HepG2 (cell line): ENCODE measurements at regions not wholly inside any gene's neighbourhood (a gene's known extent, or its start where the extent isn't known, plus 50 kb on each side); places are given as distances from the start of the nearest gene placed in this dataset.

Experiments used
- ATAC-seq: fragments of 200-7000 bp; cut with Tn5 transposase; 3 replicates; pipeline ENCODE4 v1.9.1; 2020; ENCODE audit warnings: mild to moderate bottlenecking, moderate library complexity
- BruUV-seq: library from RNA; stranded (reverse); fragments of 400-500 nt; replicated peaks from 2 replicates; lab custom pipeline; 2021; lab: Mats Ljungman, UMichigan
- CTCF ChIA-PET: fragments of 300-600 bp; formaldehyde crosslinking; extraction: SDS; loops from one replicate; lab custom pipeline; 2021; ENCODE audit warnings: low total read pairs, inconsistent platforms, low intra/inter-chr PET ratio; lab: Yijun Ruan, JAX
- POLR2A ChIA-PET: fragments of 350-600 bp; sonication (Branson Sonifier 250); formaldehyde crosslinking; loops from one replicate; lab custom pipeline; 2020; ENCODE audit warnings: antibody characterized with exemption, inconsistent platforms; lab: Yijun Ruan, JAX
- DNase-seq: peaks from one replicate; pipeline ENCODE4 v3.0.0-alpha.2; 2015; ENCODE audit warnings: low spot score
- FAIRE-seq: peaks from 3 replicates; lab custom pipeline; 2011; peaks lifted over from hg19 to GRCh38; lab: Jason Lieb, UNC
- H2AFZ ChIP-seq: one replicate; pipeline ENCODE4 v1.6.1; 2011; ENCODE audit warnings: low read length, inconsistent platforms
- H3K27ac ChIP-seq: fragments of 300-600 bp; 3 replicates; pipeline ENCODE4 v1.8.0; 2011; ENCODE audit warnings: mixed run types, mild to moderate bottlenecking, mixed read lengths, low read length, inconsistent platforms; ENCODE audit not compliant: insufficient read depth; ENCODE audit errors: extremely low read length
- H3K27me3 ChIP-seq, 2 experiments: fragments of 200-600 bp in 1 of 2; 2 replicates in 1 of 2; 3 replicates in 1 of 2; pipeline versions ENCODE4 v1.6.0 to v1.8.0; 2011; ENCODE audit warnings: low read length in 2 of 2, mild to moderate bottlenecking in 2 of 2, moderate library complexity in 2 of 2, inconsistent platforms in 1 of 2; ENCODE audit not compliant: insufficient read depth in 2 of 2, control insufficient read depth in 1 of 2
- H3K36me3 ChIP-seq, 2 experiments: fragments of 200-600 bp in 1 of 2; replicated peaks in 1 of 2; 2 replicates in 1 of 2; 3 replicates in 1 of 2; pipeline versions ENCODE4 v1.5.1 to v1.8.0; 2011; ENCODE audit warnings: low read length in 2 of 2, inconsistent platforms in 1 of 2; ENCODE audit not compliant: insufficient read depth in 2 of 2, control insufficient read depth in 1 of 2
- H3K4me1 ChIP-seq: 2 replicates; pipeline ENCODE4 v1.5.1; 2012; ENCODE audit warnings: low read length, inconsistent platforms; ENCODE audit not compliant: insufficient read depth
- H3K4me2 ChIP-seq: 2 replicates; pipeline ENCODE4 v1.6.0; 2011; ENCODE audit warnings: low read depth, low read length, inconsistent platforms
- H3K4me3 ChIP-seq, 3 experiments: fragments of 200-600 bp in 1 of 3; sonication (generic), shearing (Covaris generic) in 1 of 3; replicated peaks in 1 of 3; 2 replicates each; pipeline ENCODE4 v1.5.1; 2011 to 2016; ENCODE audit warnings: low read length in 3 of 3, inconsistent platforms in 2 of 3, low read depth in 2 of 3, mild to moderate bottlenecking in 2 of 3, control low read depth in 1 of 3, mixed read lengths in 1 of 3; ENCODE audit not compliant: insufficient read depth in 1 of 3
- H3K79me2 ChIP-seq: one replicate; pipeline ENCODE4 v1.6.1; 2011; ENCODE audit warnings: low read length, inconsistent platforms; ENCODE audit not compliant: insufficient read depth
- H3K9ac ChIP-seq: 2 replicates; pipeline ENCODE4 v1.6.0; 2011; ENCODE audit warnings: mild to moderate bottlenecking, low read depth, low read length, inconsistent platforms; ENCODE audit not compliant: insufficient read depth
- H3K9me3 ChIP-seq: 2 replicates; pipeline ENCODE4 v1.5.1; 2012; ENCODE audit warnings: mild to moderate bottlenecking, low read length
- H4K20me1 ChIP-seq: 2 replicates; pipeline ENCODE4 v1.6.0; 2011; ENCODE audit warnings: inconsistent platforms, mild to moderate bottlenecking, low read length, moderate library complexity; ENCODE audit not compliant: insufficient read depth
- CHCHD3 ChIP-seq: sonication (generic); formaldehyde crosslinking; IDR thresholded peaks from 2 replicates; pipeline ENCODE4 v1.8.0; 2022; ENCODE audit warnings: mild to moderate bottlenecking, missing genetic modification reagents, moderate library complexity
- HOXA3 ChIP-seq: sonication (generic); formaldehyde crosslinking; IDR thresholded peaks from 2 replicates; pipeline ENCODE4 v1.5.0; 2020; ENCODE audit warnings: missing genetic modification reagents
- ISL2 ChIP-seq: sonication (generic); formaldehyde crosslinking; IDR thresholded peaks from 2 replicates; pipeline ENCODE4 v1.5.0; 2020; ENCODE audit warnings: missing genetic modification reagents
- PHB2 ChIP-seq: fragments of 450-650 bp; IDR thresholded peaks from 2 replicates; pipeline ENCODE4 v1.6.1; 2018; ENCODE audit not compliant: partially characterized antibody
- SP4 ChIP-seq: sonication (generic); formaldehyde crosslinking; IDR thresholded peaks from 2 replicates; pipeline ENCODE4 v1.8.1; 2023; ENCODE audit warnings: mild to moderate bottlenecking, missing genetic modification reagents
- TBP ChIP-seq: sonication (generic); formaldehyde crosslinking; IDR thresholded peaks from 2 replicates; pipeline ENCODE4 v1.5.0; 2020; ENCODE audit warnings: missing genetic modification reagents
- TBX3 ChIP-seq: fragments of 450-650 bp; IDR thresholded peaks from 2 replicates; pipeline ENCODE4 v1.6.1; 2017; ENCODE audit warnings: antibody characterized with exemption, mild to moderate bottlenecking, inconsistent platforms, borderline replicate concordance
- THAP11 ChIP-seq: IDR thresholded peaks from 2 replicates; pipeline ENCODE4 v1.6.1; 2016; ENCODE audit warnings: missing biosample characterization, missing genetic modification reagents
- U2AF2 ChIP-seq: fragments of 200-400 bp; formaldehyde crosslinking; IDR thresholded peaks from 2 replicates; pipeline ENCODE4 v1.6.1; 2017; ENCODE audit warnings: low read depth, mild to moderate bottlenecking, low read length
- ZBTB10 ChIP-seq: sonication (generic); formaldehyde crosslinking; IDR thresholded peaks from 2 replicates; pipeline ENCODE4 v1.4.0; 2020; ENCODE audit warnings: missing genetic modification reagents, borderline replicate concordance
- ZIK1 ChIP-seq: sonication (generic); formaldehyde crosslinking; IDR thresholded peaks from 2 replicates; pipeline ENCODE4 v1.5.0; 2020; ENCODE audit warnings: mild to moderate bottlenecking, low read depth, missing genetic modification reagents, borderline replicate concordance
- ZNF782 ChIP-seq: sonication (generic); formaldehyde crosslinking; IDR thresholded peaks from 2 replicates; pipeline ENCODE4 v1.4.0; 2020; ENCODE audit warnings: missing genetic modification reagents, mild to moderate bottlenecking, borderline replicate concordance
- ZNF879 ChIP-seq: sonication (generic); formaldehyde crosslinking; IDR thresholded peaks from 2 replicates; pipeline ENCODE4 v1.8.1; 2023; ENCODE audit warnings: missing genetic modification reagents
- in situ Hi-C: cut with HindIII; loops from 2 replicates; pipeline ENCODE4 v1.10.0; 2017; ENCODE audit warnings: low pct_unique_long_range_greater_than_20kb; ENCODE audit not compliant: extremely low pct_ligation_motif_present
- intact Hi-C: fragments of 100-400 bp; cut with micrococcal nuclease; formaldehyde crosslinking; loops from one replicate; pipeline ENCODE4 v1.10.0; 2022; ENCODE audit not compliant: unreplicated experiment
- TF ChIP-seq, protein P1 (sequence below), 2 experiments: sonication (generic) in 1 of 2; formaldehyde crosslinking in 1 of 2; IDR thresholded peaks; 2 replicates each; pipeline versions ENCODE4 v1.5.1 to v1.6.1; 2011 to 2020; ENCODE audit warnings: borderline replicate concordance in 1 of 2, low read depth in 1 of 2, low read length in 1 of 2, mild to moderate bottlenecking in 1 of 2, missing genetic modification reagents in 1 of 2, moderate library complexity in 1 of 2
- TF ChIP-seq, protein P2 (sequence below): sonication (generic); formaldehyde crosslinking; IDR thresholded peaks from 2 replicates; pipeline ENCODE4 v1.4.0; 2020; ENCODE audit warnings: mild to moderate bottlenecking, missing genetic modification reagents
- TF ChIP-seq, protein P3 (sequence below): sonication (generic); formaldehyde crosslinking; conservative IDR thresholded peaks from 2 replicates; pipeline ENCODE4 v1.4.0; 2020; ENCODE audit warnings: missing genetic modification reagents

DNA sequence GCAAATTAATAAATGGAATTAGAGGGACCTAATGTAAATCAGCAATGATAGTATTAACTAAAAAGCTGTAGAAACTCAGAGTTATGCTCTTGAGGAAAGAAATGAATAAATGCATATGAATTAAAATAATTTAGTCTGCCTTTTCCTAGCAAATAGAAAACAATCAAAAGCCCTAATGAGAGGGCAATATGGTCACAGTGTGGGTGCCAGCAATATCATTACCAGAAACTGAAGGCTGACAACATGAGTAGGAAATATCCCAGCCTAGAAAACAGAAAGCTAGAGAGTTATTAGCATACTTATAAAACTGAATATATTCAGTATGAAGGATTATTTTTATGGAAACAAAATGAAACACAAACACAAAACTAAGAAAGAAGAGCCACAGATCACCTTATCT lies 987.5 kb upstream of the SEL1L start:
- intact Hi-C loops (loop anchor here (5.0 kb wide), 1 partner anchor 1661 kb away; no protein-coding TSS in a partner anchor), in situ Hi-C loops (no loop called here)
- Histone ChIP-seq H3K4me2 (no peak overlapping the region), H3K36me3 (no peaks in the 10 kb centered on the region), H2AFZ (no peak overlapping the region), H3K79me2 (no peaks in the 10 kb centered on the region), H3K27me3 (no peaks in the 10 kb centered on the region), H3K4me1 (no peaks in the 10 kb centered on the region), H3K9ac (no peak overlapping the region), H3K27ac (no peak overlapping the region), H3K9me3 (peaks cover 89% of the 10 kb centered on the region), H4K20me1 (no peaks in the 10 kb centered on the region), H3K4me3 (no peak overlapping the region)
- DNase-seq (no peak), FAIRE-seq (no peak), ATAC-seq (no peak)
- no TSS peak for BruUV-seq
- CTCF ChIA-PET, result no interaction called here
- TF ChIP-seq HOXA3 (CRISPR knock-in tag) (no peak), ZNF879 (CRISPR knock-in tag) (no peak), TBX3 (no peak), ZBTB10 (no peak), CHCHD3 (no peak), ZIK1 (CRISPR knock-in tag) (no peak), U2AF2 (no peak), TBP (CRISPR knock-in tag) (no peak), SP4 (CRISPR knock-in tag) (no peak), ZNF782 (CRISPR knock-in tag) (no peak), THAP11 (CRISPR knock-in tag) (no peak), PHB2 (no peak), ISL2 (CRISPR knock-in tag) (no peak)
- TF ChIP-seq, protein P1, sequence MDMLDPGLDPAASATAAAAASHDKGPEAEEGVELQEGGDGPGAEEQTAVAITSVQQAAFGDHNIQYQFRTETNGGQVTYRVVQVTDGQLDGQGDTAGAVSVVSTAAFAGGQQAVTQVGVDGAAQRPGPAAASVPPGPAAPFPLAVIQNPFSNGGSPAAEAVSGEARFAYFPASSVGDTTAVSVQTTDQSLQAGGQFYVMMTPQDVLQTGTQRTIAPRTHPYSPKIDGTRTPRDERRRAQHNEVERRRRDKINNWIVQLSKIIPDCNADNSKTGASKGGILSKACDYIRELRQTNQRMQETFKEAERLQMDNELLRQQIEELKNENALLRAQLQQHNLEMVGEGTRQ (IDR thresholded peaks at IDR 0.05; ENCODE audit: low read depth, low read length), result no peak
- TF ChIP-seq, protein P1 (CRISPR knock-in tag; IDR thresholded peaks at IDR 0.05; ENCODE audit: borderline replicate concordance), result no peak
- TF ChIP-seq, protein P2, sequence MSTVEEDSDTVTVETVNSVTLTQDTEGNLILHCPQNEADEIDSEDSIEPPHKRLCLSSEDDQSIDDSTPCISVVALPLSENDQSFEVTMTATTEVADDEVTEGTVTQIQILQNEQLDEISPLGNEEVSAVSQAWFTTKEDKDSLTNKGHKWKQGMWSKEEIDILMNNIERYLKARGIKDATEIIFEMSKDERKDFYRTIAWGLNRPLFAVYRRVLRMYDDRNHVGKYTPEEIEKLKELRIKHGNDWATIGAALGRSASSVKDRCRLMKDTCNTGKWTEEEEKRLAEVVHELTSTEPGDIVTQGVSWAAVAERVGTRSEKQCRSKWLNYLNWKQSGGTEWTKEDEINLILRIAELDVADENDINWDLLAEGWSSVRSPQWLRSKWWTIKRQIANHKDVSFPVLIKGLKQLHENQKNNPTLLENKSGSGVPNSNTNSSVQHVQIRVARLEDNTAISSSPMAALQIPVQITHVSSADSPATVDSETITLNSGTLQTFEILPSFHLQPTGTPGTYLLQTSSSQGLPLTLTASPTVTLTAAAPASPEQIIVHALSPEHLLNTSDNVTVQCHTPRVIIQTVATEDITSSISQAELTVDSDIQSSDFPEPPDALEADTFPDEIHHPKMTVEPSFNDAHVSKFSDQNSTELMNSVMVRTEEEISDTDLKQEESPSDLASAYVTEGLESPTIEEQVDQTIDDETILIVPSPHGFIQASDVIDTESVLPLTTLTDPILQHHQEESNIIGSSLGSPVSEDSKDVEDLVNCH (CRISPR knock-in tag), result no peak
- TF ChIP-seq, protein P3, sequence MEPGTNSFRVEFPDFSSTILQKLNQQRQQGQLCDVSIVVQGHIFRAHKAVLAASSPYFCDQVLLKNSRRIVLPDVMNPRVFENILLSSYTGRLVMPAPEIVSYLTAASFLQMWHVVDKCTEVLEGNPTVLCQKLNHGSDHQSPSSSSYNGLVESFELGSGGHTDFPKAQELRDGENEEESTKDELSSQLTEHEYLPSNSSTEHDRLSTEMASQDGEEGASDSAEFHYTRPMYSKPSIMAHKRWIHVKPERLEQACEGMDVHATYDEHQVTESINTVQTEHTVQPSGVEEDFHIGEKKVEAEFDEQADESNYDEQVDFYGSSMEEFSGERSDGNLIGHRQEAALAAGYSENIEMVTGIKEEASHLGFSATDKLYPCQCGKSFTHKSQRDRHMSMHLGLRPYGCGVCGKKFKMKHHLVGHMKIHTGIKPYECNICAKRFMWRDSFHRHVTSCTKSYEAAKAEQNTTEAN, result no peak
- POLR2A ChIA-PET, result no interaction called here
